GM12875 (cell line): ENCODE measurements at regions not wholly inside any gene's neighbourhood (a gene's known extent, or its start where the extent isn't known, plus 50 kb on each side); places are given as distances from the start of the nearest gene placed in this dataset.

Experiments
- H3K4me3 ChIP-seq: one replicate; pipeline ENCODE4 v1.5.1; 2011; ENCODE audit warnings: low read depth, low read length, control low read depth
- CTCF ChIP-seq: IDR thresholded peaks from 2 replicates; pipeline ENCODE4 v1.5.1; 2011; ENCODE audit warnings: low read depth, mild to moderate bottlenecking, control low read depth, inconsistent platforms, low read length, moderate library complexity, borderline replicate concordance; ENCODE audit not compliant: insufficient read depth

GRCh38 chr14:38880643-38881524 is 222.2 kb downstream of the SEC23A start:
- no peak for TF ChIP-seq CTCF
- H3K4me3 ChIP-seq: no peak overlapping the region

- no peak for TF ChIP-seq CTCF
- no peak overlapping the region for H3K4me3 ChIP-seq
Measured at GRCh38 chr14:38877744-38878388, 225.2 kb downstream of the SEC23A start.

GRCh38 chr14:38874721-38875120 is 228.3 kb downstream of the SEC23A start:
- H3K4me3 ChIP-seq: no peak overlapping the region
- no peak for TF ChIP-seq CTCF

- H3K4me3 ChIP-seq: no peak overlapping the region
- TF ChIP-seq CTCF: no peak
Measured at GRCh38 chr14:38873941-38874612, 229.0 kb downstream of the SEC23A start.

- no peak for TF ChIP-seq CTCF
- no peak overlapping the region for H3K4me3 ChIP-seq
Measured at GRCh38 chr14:38870296-38870836, 232.7 kb downstream of the SEC23A start.

- H3K4me3 ChIP-seq: no peak overlapping the region
- TF ChIP-seq CTCF: no peak
Measured at GRCh38 chr14:38868399-38869290, 234.4 kb downstream of the SEC23A start.
